ENCODE measurements at regions not wholly inside any gene's neighbourhood (a gene's known extent, or its start where the extent isn't known, plus 50 kb on each side); places are given as distances from the start of the nearest gene placed in this dataset.
"Not testable (repeated sequence)": the region's sequence is repeated elsewhere in the genome, so short reads cannot be mapped to it uniquely, and the experiment has no call there.

- no peak for DNase-seq (ENCODE audit: low spot score)
- intact Hi-C loops (cut with DNase I) = no loop called here
These were observed 136.9 kb upstream of the PRICKLE2 start for GRCh38 chr3:64361962-64362735.

GRCh38 chr3:64361036-64361435 lies 135.8 kb upstream of the PRICKLE2 start:
- intact Hi-C loops (cut with DNase I); DNase-seq (ENCODE audit: low spot score): not testable (repeated sequence)

GRCh38 chr3:64360280-64360679 lies 135.0 kb upstream of the PRICKLE2 start:
- no peak for DNase-seq (ENCODE audit: low spot score)
- intact Hi-C loops (cut with DNase I) = no loop called here

GRCh38 chr3:64359735-64360134 lies 134.5 kb upstream of the PRICKLE2 start:
- intact Hi-C loops (cut with DNase I) = no loop called here
- DNase-seq (ENCODE audit: low spot score) = no peak

- DNase-seq (ENCODE audit: low spot score) = no peak
- intact Hi-C loops (cut with DNase I) = no loop called here
These were observed 133.6 kb upstream of the PRICKLE2 start for GRCh38 chr3:64358853-64359252.

- intact Hi-C loops (cut with DNase I) = no loop called here
- DNase-seq (ENCODE audit: low spot score) = no peak
These were observed 132.9 kb upstream of the PRICKLE2 start for GRCh38 chr3:64358176-64358575.

- DNase-seq (ENCODE audit: low spot score) = no peak
- intact Hi-C loops (cut with DNase I) = no loop called here
These were observed 132.2 kb upstream of the PRICKLE2 start for GRCh38 chr3:64357481-64357880.

- DNase-seq (ENCODE audit: low spot score) = no peak
- intact Hi-C loops (cut with DNase I) = no loop called here
These were observed 130.1 kb upstream of the PRICKLE2 start for GRCh38 chr3:64355401-64355807.

GRCh38 chr3:64354956-64355355 lies 129.7 kb upstream of the PRICKLE2 start:
- intact Hi-C loops (cut with DNase I) = loop anchor here (5.0 kb wide), 1 partner anchor 43 kb away; no protein-coding TSS in a partner anchor
- no peak for DNase-seq (ENCODE audit: low spot score)

GRCh38 chr3:64354221-64354620 lies 129.0 kb upstream of the PRICKLE2 start:
- intact Hi-C loops (cut with DNase I) = loop anchor here (5.0 kb wide), 1 partner anchor 42 kb away; no protein-coding TSS in a partner anchor
- DNase-seq (ENCODE audit: low spot score) = no peak

- DNase-seq (ENCODE audit: low spot score) = no peak
- intact Hi-C loops (cut with DNase I) = loop anchor here (5.0 kb wide), 1 partner anchor 41 kb away; no protein-coding TSS in a partner anchor
These were observed 128.0 kb upstream of the PRICKLE2 start for GRCh38 chr3:64353226-64353625.

- intact Hi-C loops (cut with DNase I) = loop anchor here (5.0 kb wide), 1 partner anchor 40 kb away; no protein-coding TSS in a partner anchor
- DNase-seq (ENCODE audit: low spot score) = no peak
These were observed 127.3 kb upstream of the PRICKLE2 start for GRCh38 chr3:64352639-64352992.

GRCh38 chr3:64351713-64352638 lies 126.7 kb upstream of the PRICKLE2 start:
- intact Hi-C loops (cut with DNase I) = loop anchor here (5.0 kb wide), 1 partner anchor 40 kb away; no protein-coding TSS in a partner anchor
- DNase-seq (ENCODE audit: low spot score) = no peak

GRCh38 chr3:64349551-64349950 lies 124.3 kb upstream of the PRICKLE2 start:
- no peak for DNase-seq (ENCODE audit: low spot score)
- intact Hi-C loops (cut with DNase I) = loop anchor here (5.0 kb wide), 2 partner anchors 43 to 322 kb away; no protein-coding TSS in a partner anchor

- no peak for DNase-seq (ENCODE audit: low spot score)
- intact Hi-C loops (cut with DNase I) = loop anchor here (5.0 kb wide), 2 partner anchors 47 to 318 kb away; no protein-coding TSS in a partner anchor
These were observed 120.1 kb upstream of the PRICKLE2 start for GRCh38 chr3:64345371-64345770.

- DNase-seq (ENCODE audit: low spot score) = no peak
- intact Hi-C loops (cut with DNase I) = loop anchor here (5.0 kb wide), 2 partner anchors 48 to 317 kb away; no protein-coding TSS in a partner anchor
These were observed 119.5 kb upstream of the PRICKLE2 start for GRCh38 chr3:64344721-64345207.

GRCh38 chr3:64343689-64344430 lies 118.6 kb upstream of the PRICKLE2 start:
- DNase-seq (ENCODE audit: low spot score) = no peak
- intact Hi-C loops (cut with DNase I) = no loop called here

- intact Hi-C loops (cut with DNase I) = no loop called here
- no peak for DNase-seq (ENCODE audit: low spot score)
These were observed 117.8 kb upstream of the PRICKLE2 start for GRCh38 chr3:64342940-64343688.

GRCh38 chr3:64341296-64341695 lies 116.0 kb upstream of the PRICKLE2 start:
- no peak for DNase-seq (ENCODE audit: low spot score)
- intact Hi-C loops (cut with DNase I) = no loop called here
